Glutamatergic neuron (in vitro differentiated cells): ENCODE measurements at regions not wholly inside any gene's neighbourhood (a gene's known extent, or its start where the extent isn't known, plus 50 kb on each side); places are given as distances from the start of the nearest gene placed in this dataset.
"Not testable (repeated sequence)": the region's sequence is repeated elsewhere in the genome, so short reads cannot be mapped to it uniquely, and the experiment has no call there.

ENCODE experiments used
- DNase-seq: peaks from one replicate; pipeline ENCODE4 v3.0.0; 2022
- H3K27ac Mint-ChIP-seq: one replicate; pipeline ENCODE4 v1.8.0; 2020; ENCODE audit warnings: mild to moderate bottlenecking, mixed read lengths, inconsistent platforms; ENCODE audit not compliant: unreplicated experiment
- H3K27me3 Mint-ChIP-seq: one replicate; pipeline ENCODE4 v1.8.0; 2020; ENCODE audit warnings: mild to moderate bottlenecking, moderate library complexity, mixed read lengths, inconsistent platforms; ENCODE audit not compliant: unreplicated experiment
- H3K36me3 Mint-ChIP-seq: one replicate; pipeline ENCODE4 v1.8.0; 2020; ENCODE audit warnings: mild to moderate bottlenecking, mixed read lengths, inconsistent platforms; ENCODE audit not compliant: unreplicated experiment
- H3K4me1 Mint-ChIP-seq: one replicate; pipeline ENCODE4 v1.8.0; 2020; ENCODE audit warnings: mild to moderate bottlenecking, low read depth, mixed read lengths, inconsistent platforms; ENCODE audit not compliant: unreplicated experiment
- H3K4me3 Mint-ChIP-seq: one replicate; pipeline ENCODE4 v1.8.0; 2020; ENCODE audit warnings: mild to moderate bottlenecking, mixed read lengths, inconsistent platforms; ENCODE audit not compliant: unreplicated experiment
- H3K9me3 Mint-ChIP-seq: one replicate; pipeline ENCODE4 v1.8.0; 2020; ENCODE audit warnings: mild to moderate bottlenecking, moderate library complexity, mixed read lengths, inconsistent platforms; ENCODE audit not compliant: unreplicated experiment
- CTCF ChIP-seq: fragments of 200-600 bp; sonication (generic); IDR thresholded peaks from one replicate; pipeline ENCODE4 v1.5.0; 2021; ENCODE audit not compliant: partially characterized antibody, unreplicated experiment

GRCh38 chr2:57022496-57022895 is 838.7 kb downstream of the CCDC85A start:
- Mint-ChIP-seq H3K36me3 (no peaks in the 10 kb centered on the region), H3K27ac (no peak overlapping the region), H3K4me1 (no peaks in the 10 kb centered on the region), H3K4me3 (no peak overlapping the region), H3K27me3 (no peaks in the 10 kb centered on the region), H3K9me3 (peaks cover 3% of the 10 kb centered on the region)
- DNase-seq = no peak
- TF ChIP-seq CTCF = no peak

GRCh38 chr2:57044931-57045635 is 861.3 kb downstream of the CCDC85A start:
- Mint-ChIP-seq H3K4me3 (no peak overlapping the region), H3K4me1 (no peaks in the 10 kb centered on the region), H3K36me3 (no peaks in the 10 kb centered on the region), H3K27me3 (no peaks in the 10 kb centered on the region), H3K27ac (no peak overlapping the region), H3K9me3 (no peaks in the 10 kb centered on the region)
- no peak for DNase-seq
- TF ChIP-seq CTCF = no peak

GRCh38 chr2:57049273-57049672 is 865.5 kb downstream of the CCDC85A start:
- no peak for TF ChIP-seq CTCF
- no peak for DNase-seq
- H3K9me3 Mint-ChIP-seq = no peaks in the 10 kb centered on the region
- H3K27me3 Mint-ChIP-seq = no peaks in the 10 kb centered on the region
- no peaks in the 10 kb centered on the region for H3K4me1 Mint-ChIP-seq
- H3K4me3 Mint-ChIP-seq = no peak overlapping the region
- H3K36me3 Mint-ChIP-seq = no peaks in the 10 kb centered on the region
- H3K27ac Mint-ChIP-seq = no peak overlapping the region

GRCh38 chr2:57050007-57050406 is 866.2 kb downstream of the CCDC85A start:
- DNase-seq = no peak
- Mint-ChIP-seq H3K9me3 (no peaks in the 10 kb centered on the region), H3K4me3 (no peak overlapping the region), H3K27ac (no peak overlapping the region), H3K4me1 (no peaks in the 10 kb centered on the region), H3K36me3 (no peaks in the 10 kb centered on the region), H3K27me3 (no peaks in the 10 kb centered on the region)
- no peak for TF ChIP-seq CTCF

- not testable (repeated sequence) for H3K36me3 Mint-ChIP-seq, DNase-seq, H3K27ac Mint-ChIP-seq, H3K27me3 Mint-ChIP-seq, H3K9me3 Mint-ChIP-seq, H3K4me1 Mint-ChIP-seq, H3K4me3 Mint-ChIP-seq
Observed at GRCh38 chr2:57066301-57066700, 882.5 kb downstream of the CCDC85A start.
